HEK293 (cell line): ENCODE measurements at regions not wholly inside any gene's neighbourhood (a gene's known extent, or its start where the extent isn't known, plus 50 kb on each side); places are given as distances from the start of the nearest gene placed in this dataset.

Experiments
- CTCF ChIA-PET: fragments of 350-600 bp; formaldehyde crosslinking; extraction: SDS; loops from one replicate; lab custom pipeline; 2021; ENCODE audit warnings: antibody characterized with exemption; lab: Yijun Ruan, JAX
- POLR2A ChIA-PET: fragments of 300-600 bp; formaldehyde crosslinking; extraction: SDS; loops from one replicate; lab custom pipeline; 2020; ENCODE audit warnings: antibody characterized with exemption, inconsistent platforms; lab: Yijun Ruan, JAX
- H3K27ac ChIP-seq: fragments of 200-500 bp; sonication (Bioruptor generic); 2 replicates; pipeline ENCODE4 v1.5.1; 2014; ENCODE audit warnings: low read depth, low read length, control low read depth, inconsistent platforms; ENCODE audit errors: extremely low read depth
- H3K36me3 ChIP-seq, 2 experiments: fragments of 200-500 bp in 1 of 2; sonication (Bioruptor generic) in 1 of 2; 1 replicate in 1 of 2; 2 replicates in 1 of 2; pipeline ENCODE4 v1.5.1; 2014 to 2017; ENCODE audit warnings: inconsistent platforms in 2 of 2, low read length in 2 of 2; ENCODE audit not compliant: control insufficient read depth in 2 of 2, insufficient read depth in 1 of 2
- H3K4me1 ChIP-seq: fragments of 200-500 bp; sonication (Bioruptor generic); 2 replicates; pipeline ENCODE4 v1.5.1; 2014; ENCODE audit warnings: mild to moderate bottlenecking, low read length, inconsistent platforms; ENCODE audit not compliant: control insufficient read depth, insufficient read depth
- H3K4me3 ChIP-seq: 2 replicates; pipeline ENCODE4 v1.5.1; 2011; ENCODE audit warnings: low read depth, mild to moderate bottlenecking, control low read depth, low read length, moderate library complexity
- H3K9me3 ChIP-seq: fragments of 200-500 bp; sonication (Bioruptor generic); 2 replicates; pipeline ENCODE4 v1.5.1; 2014; ENCODE audit warnings: low read depth, low read length, inconsistent platforms; ENCODE audit not compliant: control insufficient read depth, insufficient read depth
- GFI1B ChIP-seq: fragments of 450-650 bp; formaldehyde crosslinking; IDR thresholded peaks from 2 replicates; pipeline ENCODE4 v1.5.1; 2016; ENCODE audit warnings: missing biosample characterization, missing genetic modification characterization
- GLIS1 ChIP-seq: fragments of 450-650 bp; formaldehyde crosslinking; IDR thresholded peaks from 2 replicates; pipeline ENCODE4 v1.5.1; 2016; ENCODE audit warnings: missing biosample characterization, missing genetic modification characterization
- GLIS2 ChIP-seq: fragments of 450-650 bp; formaldehyde crosslinking; IDR thresholded peaks from 2 replicates; pipeline ENCODE4 v1.5.1; 2016; ENCODE audit warnings: missing biosample characterization, missing genetic modification characterization
- REST ChIP-seq: fragments of 450-650 bp; formaldehyde crosslinking; IDR thresholded peaks from 2 replicates; pipeline ENCODE4 v1.5.1; 2016; ENCODE audit warnings: missing biosample characterization, missing genetic modification characterization
- ZFP69B ChIP-seq: fragments of 450-650 bp; formaldehyde crosslinking; IDR thresholded peaks from 2 replicates; pipeline ENCODE4 v1.5.1; 2016; ENCODE audit warnings: missing biosample characterization, missing genetic modification characterization
- ZIC2 ChIP-seq: fragments of 450-650 bp; formaldehyde crosslinking; IDR thresholded peaks from 2 replicates; pipeline ENCODE4 v1.5.1; 2016; ENCODE audit warnings: missing biosample characterization, missing genetic modification characterization
- ZNF18 ChIP-seq: fragments of 450-650 bp; formaldehyde crosslinking; IDR thresholded peaks from 2 replicates; pipeline ENCODE4 v1.5.1; 2016; ENCODE audit warnings: missing biosample characterization, missing genetic modification characterization
- ZNF221 ChIP-seq: fragments of 450-650 bp; formaldehyde crosslinking; IDR thresholded peaks from 2 replicates; pipeline ENCODE4 v1.5.1; 2017; ENCODE audit warnings: missing biosample characterization, missing genetic modification characterization, borderline replicate concordance
- ZNF274 ChIP-seq, 2 experiments: fragments of 200-500 bp in 1 of 2; fragments of 450-650 bp in 1 of 2; sonication (Bioruptor generic) in 1 of 2; formaldehyde crosslinking in 1 of 2; IDR thresholded peaks; 2 replicates each; pipeline versions ENCODE4 v1.5.1 to v1.6.1; 2014 to 2016; ENCODE audit warnings: borderline replicate concordance in 1 of 2, inconsistent platforms in 1 of 2, low read length in 1 of 2, missing biosample characterization in 1 of 2, missing genetic modification characterization in 1 of 2
- ZNF335 ChIP-seq: fragments of 450-650 bp; formaldehyde crosslinking; conservative IDR thresholded peaks from 2 replicates; pipeline ENCODE4 v1.5.1; 2016; ENCODE audit warnings: missing biosample characterization, missing genetic modification characterization
- ZNF394 ChIP-seq: fragments of 450-650 bp; formaldehyde crosslinking; IDR thresholded peaks from 2 replicates; pipeline ENCODE4 v1.5.1; 2016; ENCODE audit warnings: missing biosample characterization, missing genetic modification characterization, mild to moderate bottlenecking, moderate library complexity, borderline replicate concordance
- ZNF398 ChIP-seq: fragments of 450-650 bp; formaldehyde crosslinking; IDR thresholded peaks from 2 replicates; pipeline ENCODE4 v1.5.1; 2017; ENCODE audit warnings: missing biosample characterization, missing genetic modification characterization
- ZNF513 ChIP-seq: fragments of 450-650 bp; IDR thresholded peaks from 2 replicates; pipeline ENCODE4 v1.5.1; 2018; ENCODE audit warnings: missing biosample characterization, missing genetic modification characterization
- ZNF530 ChIP-seq: fragments of 450-650 bp; formaldehyde crosslinking; IDR thresholded peaks from 2 replicates; pipeline ENCODE4 v1.5.1; 2016; ENCODE audit warnings: low read depth, missing biosample characterization, missing genetic modification characterization
- ZNF610 ChIP-seq: fragments of 450-650 bp; formaldehyde crosslinking; IDR thresholded peaks from 2 replicates; pipeline ENCODE4 v1.5.1; 2016; ENCODE audit warnings: missing biosample characterization, missing genetic modification characterization, borderline replicate concordance
- ZNF692 ChIP-seq: fragments of 450-650 bp; formaldehyde crosslinking; IDR thresholded peaks from 2 replicates; pipeline ENCODE4 v1.5.1; 2016; ENCODE audit warnings: missing biosample characterization, missing genetic modification characterization
- ZNF747 ChIP-seq: fragments of 450-650 bp; formaldehyde crosslinking; IDR thresholded peaks from 2 replicates; pipeline ENCODE4 v1.5.1; 2016; ENCODE audit warnings: missing biosample characterization, missing genetic modification characterization
- ZNF768 ChIP-seq: fragments of 450-650 bp; formaldehyde crosslinking; IDR thresholded peaks from 2 replicates; pipeline ENCODE4 v1.5.1; 2018; ENCODE audit warnings: missing biosample characterization, mild to moderate bottlenecking, missing genetic modification characterization
- ZNF777 ChIP-seq: fragments of 450-650 bp; formaldehyde crosslinking; IDR thresholded peaks from 2 replicates; pipeline ENCODE4 v1.5.1; 2017; ENCODE audit warnings: missing biosample characterization, missing genetic modification characterization, borderline replicate concordance

GRCh38 chr12:124652661-124653060, 85.2 kb upstream of the NCOR2 start (continued):
- no peak for TF ChIP-seq ZNF513 (tag by site-specific recombination)
- no peak for TF ChIP-seq ZNF777 (tag by site-specific recombination)
- no peak for TF ChIP-seq ZNF274 (IDR thresholded peaks at IDR 0.05; ENCODE audit: low read length)
- TF ChIP-seq ZNF274 (tag by site-specific recombination; IDR thresholded peaks at IDR 0.05; ENCODE audit: borderline replicate concordance), result no peak
- TF ChIP-seq ZNF530 (tag by site-specific recombination), result no peak

- Histone ChIP-seq H3K4me3 (no peak overlapping the region), H3K4me1 (no peaks in the 10 kb centered on the region)
- POLR2A ChIA-PET, result no interaction called here
- CTCF ChIA-PET, result interaction anchor here (1.5 to 1.6 kb wide), 2 partner anchors 11 kb away, joined by 5 to 6 read pairs; no protein-coding TSS in a partner anchor
- TF ChIP-seq GLIS1, result peak; percentile 87
- TF ChIP-seq ZFP69B (tag by site-specific recombination), result no peak
- TF ChIP-seq ZNF768 (tag by site-specific recombination), result peak; percentile 80
- TF ChIP-seq GLIS2 (tag by site-specific recombination), result peak; percentile 49
- TF ChIP-seq ZIC2 (tag by site-specific recombination), result peak; percentile 51
- no peak for TF ChIP-seq ZNF335 (tag by site-specific recombination)
- TF ChIP-seq ZNF398 (tag by site-specific recombination), result peak; percentile 72
- TF ChIP-seq ZNF692 (tag by site-specific recombination), result 0 out of 2 replicates have a peak, but pooled peaks have one; percentile 44
- TF ChIP-seq, all 188 proteins: peak for 6
- Histone ChIP-seq H3K27ac (no peak overlapping the region), H3K36me3 (no peaks in the 10 kb centered on the region), H3K9me3 (no peaks in the 10 kb centered on the region)
Observed at GRCh38 chr12:124651516-124652273, 84.3 kb upstream of the NCOR2 start.

- ChIA-PET POLR2A (no interaction called here), CTCF (interaction anchor here (0.6 to 1.5 kb wide), 2 partner anchors 12 to 1743 kb away, joined by 3 to 5 read pairs; no protein-coding TSS in a partner anchor)
- no peak overlapping the region for H3K27ac ChIP-seq
- no peak for TF ChIP-seq ZNF18
- no peak for TF ChIP-seq ZNF747
- no peak for TF ChIP-seq GFI1B
- no peak for TF ChIP-seq ZNF221 (tag by site-specific recombination)
- TF ChIP-seq ZNF394 (tag by site-specific recombination), result no peak
- no peak for TF ChIP-seq ZNF610
- TF ChIP-seq REST (tag by site-specific recombination), result no peak
- H3K4me3 ChIP-seq, result no peak overlapping the region
- H3K4me1 ChIP-seq, result no peaks in the 10 kb centered on the region
- no peaks in the 10 kb centered on the region for H3K36me3 ChIP-seq
- no peaks in the 10 kb centered on the region for H3K9me3 ChIP-seq
Observed at GRCh38 chr12:124650912-124651311, 83.5 kb upstream of the NCOR2 start.
